Suprapubic skin (tissue), 4 donors: ENCODE measurements at regions not wholly inside any gene's neighbourhood (a gene's known extent, or its start where the extent isn't known, plus 50 kb on each side); places are given as distances from the start of the nearest gene placed in this dataset.
"Not testable (repeated sequence)": the region's sequence is repeated elsewhere in the genome, so short reads cannot be mapped to it uniquely, and the experiment has no call there.

Source experiments
- CTCF ChIP-seq, 2 donors: fragments of 200-600 bp in 1 of 2; fragments of 450-650 bp in 1 of 2; sonication (generic) in 1 of 2; IDR thresholded peaks; one replicate each; pipeline ENCODE4 v1.5.1; 2016 to 2019; ENCODE audit warnings: antibody characterized with exemption in 2 of 2, mild to moderate bottlenecking in 1 of 2, moderate library complexity in 1 of 2
- EP300 ChIP-seq: sonication (generic); formaldehyde crosslinking; IDR thresholded peaks from one replicate; pipeline ENCODE4 v1.6.1; 2017; ENCODE audit warnings: antibody characterized with exemption
- POLR2A ChIP-seq, 2 donors: fragments of 450-650 bp; IDR thresholded peaks; one replicate each; pipeline ENCODE4 v1.6.1; 2017; ENCODE audit warnings: antibody characterized with exemption in 2 of 2, mild to moderate bottlenecking in 2 of 2, moderate library complexity in 2 of 2
- POLR2AphosphoS5 ChIP-seq, 3 donors: sonication (generic); formaldehyde crosslinking; IDR thresholded peaks; one replicate each; pipeline ENCODE4 v1.6.1; 2017; ENCODE audit warnings: antibody characterized with exemption in 3 of 3

GRCh38 chr2:95725191-95725590 is 133.4 kb downstream of the TRIM43 start:
- not testable (repeated sequence) for TF ChIP-seq CTCF (IDR thresholded peaks at IDR 0.05); EP300; POLR2AphosphoS5 (IDR thresholded peaks at IDR 0.05); POLR2A (IDR thresholded peaks at IDR 0.05)
